Prostate gland (tissue), 2 donors: ENCODE measurements at regions not wholly inside any gene's neighbourhood (a gene's known extent, or its start where the extent isn't known, plus 50 kb on each side); places are given as distances from the start of the nearest gene placed in this dataset.

Experiments used
- DNase-seq: peaks from one replicate; pipeline ENCODE4 v3.0.0-alpha.2; 2019; ENCODE audit warnings: low spot score
- H3K27ac ChIP-seq, 2 donors: fragments of 200-600 bp; sonication (generic); 2 replicates each; pipeline ENCODE4 v1.5.1; 2017 to 2019
- H3K27me3 ChIP-seq: fragments of 200-600 bp; sonication (generic); replicated peaks from 2 replicates; pipeline ENCODE4 v1.5.1; 2019; ENCODE audit not compliant: insufficient read depth
- H3K36me3 ChIP-seq, 2 donors: fragments of 200-600 bp; sonication (generic); 1 replicate in 1 of 2; 2 replicates in 1 of 2; pipeline versions ENCODE4 v1.5.1 to v1.8.1; 2017 to 2019
- H3K4me1 ChIP-seq: fragments of 200-600 bp; sonication (generic); replicated peaks from 2 replicates; pipeline ENCODE4 v1.5.1; 2019
- H3K4me3 ChIP-seq, 2 donors: fragments of 200-600 bp; sonication (generic); 2 replicates each; pipeline ENCODE4 v1.5.1; 2017 to 2019
- H3K9me3 ChIP-seq: fragments of 200-600 bp; sonication (generic); 2 replicates; pipeline ENCODE4 v1.5.1; 2017
- POLR2A ChIP-seq: fragments of 450-650 bp; IDR thresholded peaks from one replicate; pipeline ENCODE4 v1.6.1; 2016; ENCODE audit warnings: antibody characterized with exemption, mild to moderate bottlenecking
- POLR2AphosphoS5 ChIP-seq: sonication (generic); formaldehyde crosslinking; IDR thresholded peaks from one replicate; pipeline ENCODE4 v1.6.1; 2017; ENCODE audit warnings: antibody characterized with exemption
- WGBS: methylation state at CpG from one replicate; pipeline ENCODE4 v1.1.5; 2018; 5-methylcytosine and 5-hydroxymethylcytosine counted together
- intact Hi-C: fragments of 100-400 bp; cut with DNase I; formaldehyde crosslinking; loops from one replicate; pipeline ENCODE4 v1.14.2; 2022
- TF ChIP-seq, protein P1 (sequence below), 4 experiments: fragments of 200-600 bp in 2 of 4; fragments of 450-650 bp in 2 of 4; sonication (generic) in 2 of 4; IDR thresholded peaks; 1 replicate in 3 of 4; 2 replicates in 1 of 4; pipeline ENCODE4 v1.5.1; 2016 to 2019; ENCODE audit warnings: antibody characterized with exemption in 4 of 4, mild to moderate bottlenecking in 2 of 4, moderate library complexity in 2 of 4

DNA sequence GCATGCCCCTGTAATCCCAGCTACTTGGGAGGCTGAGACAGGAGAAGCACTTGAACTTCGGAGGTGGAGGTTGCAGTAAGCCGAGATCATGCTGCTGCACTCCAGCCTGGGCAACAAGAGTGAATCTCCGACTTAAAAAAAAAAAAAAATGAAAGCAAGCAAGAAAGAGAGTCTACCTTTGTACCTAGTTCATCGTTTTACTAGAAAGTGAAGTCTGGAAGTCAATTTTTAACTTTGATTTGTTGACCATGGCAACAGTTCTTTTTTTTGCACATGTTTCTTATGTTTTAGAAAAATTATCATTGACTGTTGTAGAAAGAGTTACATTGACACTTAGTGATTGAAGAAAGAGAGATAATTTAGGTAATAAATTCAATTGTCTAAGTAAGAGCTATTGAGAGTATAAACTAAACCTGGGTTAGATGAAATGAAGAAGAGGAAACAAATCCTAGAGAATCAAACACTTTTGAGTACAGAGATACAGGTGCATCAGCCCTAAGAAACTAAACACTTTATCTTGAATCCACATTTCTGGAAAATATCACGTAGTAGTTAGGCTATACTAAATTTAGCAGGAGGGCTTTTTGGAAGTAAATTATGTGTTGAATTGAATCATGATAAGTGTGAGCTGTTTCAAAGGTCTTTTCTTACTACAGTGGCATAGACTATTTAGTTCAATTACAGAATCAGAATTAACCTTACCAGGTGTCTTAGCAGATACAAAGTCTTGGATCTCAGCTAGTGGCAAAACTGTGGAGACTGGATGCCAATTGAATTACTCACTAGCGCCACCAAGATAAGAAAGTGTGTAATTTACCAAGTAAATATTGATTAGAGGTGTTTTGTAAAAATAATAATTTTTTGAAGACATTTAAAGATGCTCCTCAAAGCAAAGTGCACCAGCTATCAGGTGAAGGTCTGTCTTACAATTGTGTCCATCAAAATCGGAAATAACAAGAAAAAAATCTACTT is 303.4 kb upstream of the NRXN1 start:
- Histone ChIP-seq H3K27me3 (no peaks in the 10 kb centered on the region), H3K4me1 (no peaks in the 10 kb centered on the region), H3K4me3 (no peak overlapping the region), H3K36me3 (no peaks in the 10 kb centered on the region), H3K27ac (no peak overlapping the region), H3K9me3 (no peaks in the 10 kb centered on the region)
- TF ChIP-seq, protein P1, sequence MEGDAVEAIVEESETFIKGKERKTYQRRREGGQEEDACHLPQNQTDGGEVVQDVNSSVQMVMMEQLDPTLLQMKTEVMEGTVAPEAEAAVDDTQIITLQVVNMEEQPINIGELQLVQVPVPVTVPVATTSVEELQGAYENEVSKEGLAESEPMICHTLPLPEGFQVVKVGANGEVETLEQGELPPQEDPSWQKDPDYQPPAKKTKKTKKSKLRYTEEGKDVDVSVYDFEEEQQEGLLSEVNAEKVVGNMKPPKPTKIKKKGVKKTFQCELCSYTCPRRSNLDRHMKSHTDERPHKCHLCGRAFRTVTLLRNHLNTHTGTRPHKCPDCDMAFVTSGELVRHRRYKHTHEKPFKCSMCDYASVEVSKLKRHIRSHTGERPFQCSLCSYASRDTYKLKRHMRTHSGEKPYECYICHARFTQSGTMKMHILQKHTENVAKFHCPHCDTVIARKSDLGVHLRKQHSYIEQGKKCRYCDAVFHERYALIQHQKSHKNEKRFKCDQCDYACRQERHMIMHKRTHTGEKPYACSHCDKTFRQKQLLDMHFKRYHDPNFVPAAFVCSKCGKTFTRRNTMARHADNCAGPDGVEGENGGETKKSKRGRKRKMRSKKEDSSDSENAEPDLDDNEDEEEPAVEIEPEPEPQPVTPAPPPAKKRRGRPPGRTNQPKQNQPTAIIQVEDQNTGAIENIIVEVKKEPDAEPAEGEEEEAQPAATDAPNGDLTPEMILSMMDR (IDR thresholded peaks at IDR 0.05): no peak
- TF ChIP-seq POLR2AphosphoS5 (no peak), POLR2A (no peak)
- intact Hi-C loops: no loop called here
- WGBS: 72% methylated on average over 7 of the region's 7 CpGs
- no peak for DNase-seq

DNA sequence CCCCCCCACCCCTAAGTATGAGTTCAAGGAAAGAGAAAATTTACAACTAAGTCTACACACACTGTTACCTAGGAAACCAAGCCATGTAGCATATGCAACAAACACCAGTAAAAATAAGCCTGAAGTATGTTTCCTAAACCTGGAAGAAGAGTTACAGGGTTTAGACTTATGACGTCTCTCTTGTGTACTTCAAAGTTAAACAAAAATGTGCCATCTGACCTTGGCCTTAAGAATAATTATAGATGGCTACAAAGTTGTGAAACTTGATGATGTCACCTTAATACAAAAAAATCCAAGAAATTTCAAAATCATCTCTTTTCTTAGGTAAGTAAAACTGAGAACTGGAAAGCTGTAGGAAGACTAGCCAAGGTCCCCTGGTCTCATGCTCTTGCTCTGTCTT is 297.6 kb upstream of the NRXN1 start:
- DNase-seq: no peak
- intact Hi-C loops: no loop called here
- TF ChIP-seq POLR2A (no peak), POLR2AphosphoS5 (no peak)
- TF ChIP-seq, protein P1 (IDR thresholded peaks at IDR 0.05): no peak
- Histone ChIP-seq H3K4me3 (no peak overlapping the region), H3K9me3 (no peaks in the 10 kb centered on the region), H3K27me3 (no peaks in the 10 kb centered on the region), H3K4me1 (no peaks in the 10 kb centered on the region), H3K27ac (no peak overlapping the region), H3K36me3 (no peaks in the 10 kb centered on the region)
- 51% methylated on average over 1 of the region's 1 CpG for WGBS

DNA sequence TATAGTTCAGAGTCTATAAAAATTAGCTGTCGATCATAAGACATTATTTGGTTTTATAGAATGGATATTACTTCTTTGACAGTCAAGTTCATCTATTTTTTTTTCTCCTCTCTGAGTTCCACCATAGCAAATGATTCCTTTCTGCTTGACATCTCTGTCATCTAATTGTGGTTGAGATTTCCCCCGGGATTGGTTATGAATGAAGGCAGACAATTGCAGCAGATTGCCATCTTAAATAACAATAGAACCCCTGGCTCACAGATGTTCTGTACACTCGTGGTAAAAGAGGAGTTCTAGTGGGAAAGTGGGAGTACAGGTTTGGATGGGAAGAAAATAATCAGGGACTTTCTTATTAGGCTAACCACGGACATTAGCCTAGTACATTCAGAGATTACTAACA is 292.1 kb upstream of the NRXN1 start:
- no peaks in the 10 kb centered on the region for H3K9me3 ChIP-seq
- H3K4me1 ChIP-seq: no peaks in the 10 kb centered on the region
- no peaks in the 10 kb centered on the region for H3K27me3 ChIP-seq
- no peak for TF ChIP-seq POLR2A
- TF ChIP-seq, protein P1 (IDR thresholded peaks at IDR 0.05): no peak
- DNase-seq: no peak
- WGBS: 58% methylated on average over 4 of the region's 4 CpGs
- intact Hi-C loops: no loop called here
- no peaks in the 10 kb centered on the region for H3K36me3 ChIP-seq
- no peak overlapping the region for H3K4me3 ChIP-seq
- no peak overlapping the region for H3K27ac ChIP-seq

DNA sequence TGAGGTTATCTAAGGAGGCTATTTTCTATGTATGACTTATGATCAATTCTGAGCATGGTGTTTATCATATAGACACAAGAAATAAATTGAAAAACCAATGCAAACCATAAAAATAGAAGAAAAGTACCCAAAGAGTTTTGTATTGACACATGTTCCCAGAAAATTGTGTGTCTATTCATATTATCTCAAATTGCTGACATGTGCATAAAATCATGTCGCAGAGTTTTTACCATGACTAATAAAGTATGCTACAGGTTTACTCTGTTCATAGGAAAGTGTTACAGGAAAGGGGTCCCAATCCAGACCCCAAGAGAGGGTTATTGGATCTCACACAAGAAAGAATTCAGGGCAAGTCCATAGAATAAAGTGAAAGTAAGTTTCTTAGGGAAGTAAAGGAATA is 290.7 kb upstream of the NRXN1 start:
- Histone ChIP-seq H3K27me3 (no peaks in the 10 kb centered on the region), H3K36me3 (no peaks in the 10 kb centered on the region), H3K4me1 (no peaks in the 10 kb centered on the region), H3K27ac (no peak overlapping the region), H3K4me3 (no peak overlapping the region), H3K9me3 (no peaks in the 10 kb centered on the region)
- 94% methylated on average over 1 of the region's 1 CpG for WGBS
- TF ChIP-seq POLR2AphosphoS5 (no peak), POLR2A (no peak)
- TF ChIP-seq, protein P1 (IDR thresholded peaks at IDR 0.05): no peak
- no peak for DNase-seq
- intact Hi-C loops: no loop called here

DNA sequence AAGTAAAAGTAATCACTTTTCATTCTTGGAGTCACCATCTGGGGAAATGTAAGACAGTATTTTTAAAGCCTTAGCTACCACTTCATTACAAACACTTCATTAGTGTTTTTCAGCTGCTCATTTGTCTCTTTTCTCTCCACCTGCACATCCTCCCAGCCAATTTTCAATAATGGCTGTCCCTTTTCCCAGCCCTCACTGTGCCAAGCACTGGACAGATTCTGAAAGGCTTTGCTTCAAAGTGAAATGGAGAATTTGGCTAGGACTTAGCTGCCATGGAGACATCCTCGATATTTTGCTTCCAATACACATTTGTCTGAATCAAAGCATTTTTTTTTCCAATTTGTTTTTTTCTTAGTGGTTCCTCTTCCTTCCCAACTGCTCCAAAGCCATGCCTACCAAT is 272.4 kb upstream of the NRXN1 start:
- intact Hi-C loops: no loop called here

More for the DNA sequence above, 272.4 kb upstream of the NRXN1 start:
- 65% methylated on average over 1 of the region's 1 CpG for WGBS
- H3K4me1 ChIP-seq: no peaks in the 10 kb centered on the region
- H3K36me3 ChIP-seq: no peaks in the 10 kb centered on the region
- no peak for DNase-seq
- H3K9me3 ChIP-seq: no peaks in the 10 kb centered on the region
- H3K27ac ChIP-seq: no peak overlapping the region
- H3K4me3 ChIP-seq: no peak overlapping the region
- H3K27me3 ChIP-seq: no peaks in the 10 kb centered on the region
- TF ChIP-seq POLR2AphosphoS5: no peak
